ENCODE measurements at regions not wholly inside any gene's neighbourhood (a gene's known extent, or its start where the extent isn't known, plus 50 kb on each side); places are given as distances from the start of the nearest gene placed in this dataset.
"Not testable (repeated sequence)": the region's sequence is repeated elsewhere in the genome, so short reads cannot be mapped to it uniquely, and the experiment has no call there.

DNA sequence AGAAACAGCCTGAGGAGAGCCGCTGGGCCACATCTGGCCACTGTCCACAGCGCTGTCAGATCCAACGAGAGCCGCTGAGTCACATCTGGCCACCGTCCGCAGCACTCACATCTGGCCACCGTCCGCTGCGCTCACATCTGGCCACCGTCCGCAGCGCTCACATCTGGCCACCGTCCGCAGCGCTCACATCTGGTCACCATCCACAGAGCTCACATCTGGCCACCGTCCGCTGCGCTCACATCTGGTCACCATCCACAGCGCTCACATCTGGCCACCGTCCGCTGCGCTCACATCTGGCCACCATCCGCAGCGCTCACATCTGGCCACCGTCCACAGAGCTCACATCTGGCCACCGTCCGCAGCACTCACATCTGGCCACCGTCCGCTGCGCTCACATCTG lies 549.3 kb upstream of the B3GAT1 start:
- not testable (repeated sequence) for TF ChIP-seq POLR2A (IDR thresholded peaks at IDR 0.05; ENCODE audit: low read length); GATA1 (IDR thresholded peaks at IDR 0.05; ENCODE audit: low read depth, low read length)
